DOHH2 (cell line): ENCODE measurements at regions not wholly inside any gene's neighbourhood (a gene's known extent, or its start where the extent isn't known, plus 50 kb on each side); places are given as distances from the start of the nearest gene placed in this dataset.

Experiments
- H3F3A ChIP-seq: fragments of 200-600 bp; sonication (generic), shearing (Covaris generic); 2 replicates; pipeline ENCODE4 v1.6.0; 2016; ENCODE audit warnings: antibody characterized with exemption, mild to moderate bottlenecking; ENCODE audit not compliant: control insufficient read depth, insufficient read depth
- H3K27ac ChIP-seq: fragments of 200-600 bp; sonication (generic); 2 replicates; pipeline ENCODE4 v1.5.1; 2014; ENCODE audit warnings: low read depth, mild to moderate bottlenecking, low read length, moderate library complexity
- H3K27me3 ChIP-seq: fragments of 200-600 bp; sonication (generic); 2 replicates; pipeline ENCODE4 v1.6.1; 2014; ENCODE audit warnings: mild to moderate bottlenecking, low read length, mixed read lengths; ENCODE audit not compliant: control insufficient read depth
- H3K36me3 ChIP-seq: fragments of 200-600 bp; sonication (generic); 2 replicates; pipeline ENCODE4 v1.6.1; 2014; ENCODE audit warnings: mild to moderate bottlenecking, low read length, moderate library complexity, mixed read lengths; ENCODE audit not compliant: control insufficient read depth
- H3K4me1 ChIP-seq: fragments of 200-600 bp; sonication (generic); 2 replicates; pipeline ENCODE4 v1.6.1; 2014; ENCODE audit warnings: mild to moderate bottlenecking, low read length, mixed read lengths; ENCODE audit not compliant: control insufficient read depth
- H3K4me2 ChIP-seq: fragments of 200-600 bp; sonication (generic); 2 replicates; pipeline ENCODE4 v1.6.0; 2014; ENCODE audit warnings: mild to moderate bottlenecking, low read length, moderate library complexity
- H3K4me3 ChIP-seq: fragments of 200-600 bp; sonication (generic); 2 replicates; pipeline ENCODE4 v1.5.1; 2014; ENCODE audit warnings: mild to moderate bottlenecking, low read length, mixed read lengths
- H3K79me2 ChIP-seq: fragments of 200-600 bp; sonication (generic); 2 replicates; pipeline ENCODE4 v1.6.1; 2014; ENCODE audit warnings: mild to moderate bottlenecking, low read length, mixed read lengths; ENCODE audit not compliant: control insufficient read depth
- H3K9me2 ChIP-seq: fragments of 200-600 bp; sonication (generic); replicated peaks from 2 replicates; pipeline ENCODE4 v1.6.1; 2014; ENCODE audit warnings: mild to moderate bottlenecking, low read length, mixed read lengths; ENCODE audit not compliant: control insufficient read depth
- H3K9me3 ChIP-seq: fragments of 200-600 bp; sonication (generic); 2 replicates; pipeline ENCODE4 v1.6.1; 2014; ENCODE audit warnings: antibody characterized with exemption, low read length, mixed read lengths; ENCODE audit not compliant: control insufficient read depth, insufficient read depth
- H4K20me1 ChIP-seq: fragments of 200-600 bp; sonication (generic); 2 replicates; pipeline ENCODE4 v1.6.0; 2014; ENCODE audit warnings: low read depth, mild to moderate bottlenecking, antibody characterized with exemption, low read length, moderate library complexity; ENCODE audit not compliant: control insufficient read depth, insufficient read depth
- EZH2phosphoT487 ChIP-seq: fragments of 200-600 bp; sonication (generic); IDR thresholded peaks from 2 replicates; pipeline ENCODE4 v1.6.1; 2017; ENCODE audit warnings: borderline replicate concordance, mild to moderate bottlenecking, antibody characterized with exemption, low read length, moderate library complexity, mixed read lengths
- TF ChIP-seq, protein P1 (sequence below): fragments of 200-600 bp; sonication (generic); IDR thresholded peaks from one replicate; pipeline ENCODE4 v1.5.1; 2014; ENCODE audit warnings: antibody characterized with exemption, mild to moderate bottlenecking, low read depth, low read length; ENCODE audit not compliant: poor library complexity, severe bottlenecking

DNA sequence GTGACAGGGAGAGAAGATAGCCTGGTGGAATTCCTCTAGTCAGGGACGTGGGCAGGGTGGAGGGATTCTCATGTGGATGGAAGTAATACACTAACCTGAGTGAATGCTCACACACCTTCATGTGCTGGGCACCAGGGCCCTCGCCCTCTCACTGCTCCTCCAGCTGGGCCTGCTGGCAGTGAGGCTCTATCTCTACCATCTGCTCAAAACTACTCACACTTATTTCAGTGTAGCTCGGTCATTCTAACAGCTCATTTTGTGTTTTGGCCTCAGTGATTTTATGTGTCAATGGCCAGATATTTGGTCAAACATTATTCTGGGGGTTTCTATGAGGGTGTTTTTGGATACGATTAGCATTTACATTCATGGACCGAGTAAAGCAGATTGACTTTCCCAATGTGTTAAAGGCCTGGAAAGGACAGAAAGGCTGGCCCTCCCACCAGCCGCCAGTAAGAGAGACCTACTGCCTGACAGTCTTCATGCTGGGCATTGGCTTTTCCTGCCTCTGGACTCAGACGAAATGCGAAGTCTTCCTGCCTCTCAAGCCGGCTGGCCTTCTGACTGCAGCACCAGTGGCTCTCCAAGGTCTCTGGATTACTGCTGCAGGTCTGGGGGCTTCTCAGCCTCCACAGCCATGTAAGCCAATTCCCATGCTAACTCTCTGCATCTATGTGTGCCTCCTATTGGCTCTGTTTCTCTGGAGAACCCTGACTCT, 335.4 kb downstream of the CXCL12 start:
- Histone ChIP-seq H3K27ac (no peak overlapping the region), H3K36me3 (no peaks in the 10 kb centered on the region), H3K9me3 (no peaks in the 10 kb centered on the region), H4K20me1 (no peaks in the 10 kb centered on the region), H3K4me2 (no peak overlapping the region), H3K27me3 (no peaks in the 10 kb centered on the region), H3K4me3 (no peak overlapping the region), H3K79me2 (no peaks in the 10 kb centered on the region), H3K9me2 (no peaks in the 10 kb centered on the region), H3K4me1 (no peaks in the 10 kb centered on the region), H3F3A (no peaks in the 10 kb centered on the region)
- TF ChIP-seq, protein P1, sequence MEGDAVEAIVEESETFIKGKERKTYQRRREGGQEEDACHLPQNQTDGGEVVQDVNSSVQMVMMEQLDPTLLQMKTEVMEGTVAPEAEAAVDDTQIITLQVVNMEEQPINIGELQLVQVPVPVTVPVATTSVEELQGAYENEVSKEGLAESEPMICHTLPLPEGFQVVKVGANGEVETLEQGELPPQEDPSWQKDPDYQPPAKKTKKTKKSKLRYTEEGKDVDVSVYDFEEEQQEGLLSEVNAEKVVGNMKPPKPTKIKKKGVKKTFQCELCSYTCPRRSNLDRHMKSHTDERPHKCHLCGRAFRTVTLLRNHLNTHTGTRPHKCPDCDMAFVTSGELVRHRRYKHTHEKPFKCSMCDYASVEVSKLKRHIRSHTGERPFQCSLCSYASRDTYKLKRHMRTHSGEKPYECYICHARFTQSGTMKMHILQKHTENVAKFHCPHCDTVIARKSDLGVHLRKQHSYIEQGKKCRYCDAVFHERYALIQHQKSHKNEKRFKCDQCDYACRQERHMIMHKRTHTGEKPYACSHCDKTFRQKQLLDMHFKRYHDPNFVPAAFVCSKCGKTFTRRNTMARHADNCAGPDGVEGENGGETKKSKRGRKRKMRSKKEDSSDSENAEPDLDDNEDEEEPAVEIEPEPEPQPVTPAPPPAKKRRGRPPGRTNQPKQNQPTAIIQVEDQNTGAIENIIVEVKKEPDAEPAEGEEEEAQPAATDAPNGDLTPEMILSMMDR = no peak
- TF ChIP-seq EZH2phosphoT487 = no peak

DNA sequence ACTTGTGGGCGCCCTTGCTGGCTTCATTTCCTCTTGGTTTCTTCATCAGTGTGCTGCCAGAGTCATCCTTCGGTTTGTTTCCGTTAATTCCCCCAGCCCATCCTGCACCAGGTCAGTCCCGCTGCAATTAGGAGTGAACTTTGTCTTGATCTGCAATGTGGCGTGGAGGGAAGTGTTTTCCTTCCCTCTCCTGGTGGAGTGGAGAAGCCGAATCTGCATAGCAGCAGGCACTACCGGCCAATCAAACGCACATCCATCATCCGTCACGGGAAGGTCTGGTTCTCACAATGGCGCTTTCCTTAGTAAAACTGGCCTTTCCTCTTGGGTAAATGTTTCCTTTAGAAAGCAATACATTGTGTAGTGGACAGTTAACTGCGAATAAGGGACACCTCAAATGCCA, 337.5 kb downstream of the CXCL12 start:
- no peak for TF ChIP-seq EZH2phosphoT487
- TF ChIP-seq, protein P1 = no peak
- H4K20me1 ChIP-seq = no peaks in the 10 kb centered on the region
- H3F3A ChIP-seq = no peaks in the 10 kb centered on the region
- no peak overlapping the region for H3K4me2 ChIP-seq
- H3K79me2 ChIP-seq = no peaks in the 10 kb centered on the region
- H3K4me3 ChIP-seq = no peak overlapping the region
- H3K4me1 ChIP-seq = no peaks in the 10 kb centered on the region
- no peaks in the 10 kb centered on the region for H3K9me3 ChIP-seq
- H3K36me3 ChIP-seq = no peaks in the 10 kb centered on the region
- no peak overlapping the region for H3K27ac ChIP-seq
- H3K9me2 ChIP-seq = no peaks in the 10 kb centered on the region
- no peaks in the 10 kb centered on the region for H3K27me3 ChIP-seq

GRCh38 chr10:44046605-44047004, 338.3 kb downstream of the CXCL12 start:
- Histone ChIP-seq H3K27me3 (no peaks in the 10 kb centered on the region), H3K27ac (no peak overlapping the region), H4K20me1 (no peaks in the 10 kb centered on the region), H3K79me2 (no peaks in the 10 kb centered on the region), H3K4me3 (no peak overlapping the region), H3K4me2 (no peak overlapping the region), H3K9me2 (no peaks in the 10 kb centered on the region), H3K4me1 (no peaks in the 10 kb centered on the region), H3K9me3 (no peaks in the 10 kb centered on the region), H3K36me3 (no peaks in the 10 kb centered on the region), H3F3A (no peaks in the 10 kb centered on the region)
- TF ChIP-seq EZH2phosphoT487 = no peak
- TF ChIP-seq, protein P1 = no peak
